OCI-LY1 (cell line): ENCODE measurements at regions not wholly inside any gene's neighbourhood (a gene's known extent, or its start where the extent isn't known, plus 50 kb on each side); places are given as distances from the start of the nearest gene placed in this dataset.

Experiments
- CTCF ChIP-seq: fragments of 200-600 bp; sonication (generic), shearing (Covaris generic); IDR thresholded peaks from 2 replicates; pipeline ENCODE4 v1.5.1; 2017; ENCODE audit warnings: mild to moderate bottlenecking, antibody characterized with exemption, low read length, moderate library complexity, mixed read lengths
- EZH2 ChIP-seq: fragments of 200-600 bp; sonication (generic), shearing (Covaris generic); IDR thresholded peaks from 2 replicates; pipeline ENCODE4 v1.8.0; 2017; ENCODE audit warnings: borderline replicate concordance, mixed run types, mild to moderate bottlenecking, antibody characterized with exemption, low read length, moderate library complexity, mixed read lengths

DNA sequence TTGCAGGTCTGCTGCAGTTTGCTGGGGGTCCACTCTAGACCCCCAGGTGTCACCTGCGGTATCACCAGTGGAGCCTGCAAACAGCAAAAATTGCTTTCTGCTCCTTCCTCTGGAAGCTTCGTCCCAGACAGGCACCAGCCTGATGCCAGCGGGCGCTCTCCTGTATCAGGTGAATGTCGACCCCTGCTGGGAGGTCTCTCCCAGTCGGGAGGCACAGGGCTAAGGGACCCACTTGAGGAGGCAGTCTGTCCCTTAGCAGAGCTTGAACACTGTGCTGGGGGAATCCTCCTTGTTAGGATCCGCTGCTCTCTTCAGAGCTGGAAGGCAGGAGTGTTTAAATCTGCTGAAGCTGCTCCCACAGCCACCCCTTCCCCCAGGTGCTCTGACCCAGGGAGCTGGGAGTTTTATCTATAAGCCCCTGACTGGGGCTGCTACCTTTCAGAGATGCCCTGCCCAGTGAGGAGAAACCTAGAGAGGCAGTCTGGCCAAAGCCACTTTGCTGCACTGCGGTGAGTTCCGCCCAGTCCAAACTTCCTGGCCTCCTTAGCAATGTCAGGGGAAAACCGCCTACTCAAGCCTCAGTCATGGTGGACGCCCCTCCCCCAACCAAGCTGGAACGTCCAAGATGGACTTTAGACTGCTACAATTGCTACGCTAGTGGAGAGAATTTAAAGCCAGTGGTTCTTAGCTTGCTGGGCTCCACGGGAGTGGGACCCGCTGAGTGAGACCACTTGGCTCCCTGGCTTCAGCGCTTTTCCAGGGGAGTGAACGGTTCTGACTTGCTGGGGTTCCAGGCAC lies 652.5 kb downstream of the KCNJ3 start:
- TF ChIP-seq CTCF (no peak), EZH2 (no peak)
